Transverse colon (tissue), 3 donors: ENCODE measurements at regions not wholly inside any gene's neighbourhood (a gene's known extent, or its start where the extent isn't known, plus 50 kb on each side); places are given as distances from the start of the nearest gene placed in this dataset.

Experiments used
- CTCF ChIP-seq, 5 experiments: fragments of 200-600 bp in 3 of 5; fragments of 450-650 bp in 2 of 5; sonication (generic) in 3 of 5; IDR thresholded peaks; 1 replicate in 2 of 5; 2 replicates in 3 of 5; pipeline ENCODE4 v1.5.1; 2016 to 2017; ENCODE audit warnings: antibody characterized with exemption in 5 of 5, inconsistent platforms in 3 of 5, mild to moderate bottlenecking in 2 of 5, moderate library complexity in 1 of 5
- EP300 ChIP-seq: sonication (generic); formaldehyde crosslinking; IDR thresholded peaks from one replicate; pipeline ENCODE4 v1.6.1; 2017; ENCODE audit warnings: antibody characterized with exemption, low read depth
- POLR2A ChIP-seq: fragments of 450-650 bp; IDR thresholded peaks from one replicate; pipeline ENCODE4 v1.6.1; 2016; ENCODE audit warnings: antibody characterized with exemption, mild to moderate bottlenecking, moderate library complexity

DNA sequence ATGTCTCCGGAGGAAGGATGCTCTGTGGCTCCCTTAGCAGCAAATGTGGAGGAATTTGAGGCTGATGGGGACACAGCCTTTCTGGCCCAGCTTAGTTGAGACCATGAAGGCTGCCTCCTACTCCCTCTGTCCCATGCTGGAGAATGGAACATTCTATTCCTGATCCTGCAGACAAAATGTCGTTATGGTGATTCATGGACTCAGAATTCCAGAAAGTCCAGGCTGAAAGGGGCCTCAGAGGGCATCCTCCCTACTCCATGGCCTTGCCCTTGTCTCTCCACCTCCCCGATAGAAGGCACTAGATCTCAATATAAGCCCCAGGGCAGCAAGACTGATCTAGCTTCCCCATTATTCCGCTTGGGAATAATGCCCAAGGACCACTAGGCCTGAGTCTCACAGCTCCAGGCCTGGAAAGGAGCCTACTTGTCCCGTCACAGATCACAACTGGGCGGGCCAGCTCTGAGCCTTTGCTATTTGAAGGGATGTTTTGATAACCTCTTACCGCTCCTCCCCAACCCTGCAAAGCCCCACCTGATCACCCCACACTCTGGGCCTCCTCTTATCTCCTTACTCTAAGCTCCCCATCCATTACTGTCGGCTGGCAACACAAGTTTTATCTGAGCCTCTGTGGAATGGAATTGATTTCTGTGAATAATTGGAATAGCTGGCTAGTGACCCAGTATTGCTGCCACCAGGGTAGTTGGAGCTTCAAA, 52.8 kb upstream of the TRABD2B start:
- TF ChIP-seq POLR2A (no peak), CTCF (IDR thresholded peaks at IDR 0.05) (no peak), EP300 (no peak)
